PC-9 (cell line): ENCODE measurements at regions not wholly inside any gene's neighbourhood (a gene's known extent, or its start where the extent isn't known, plus 50 kb on each side); places are given as distances from the start of the nearest gene placed in this dataset.

Source experiments
- CTCF ChIP-seq: fragments of 200-600 bp; sonication (generic); conservative IDR thresholded peaks from 2 replicates; pipeline ENCODE4 v1.6.1; 2017; ENCODE audit warnings: mixed run types, antibody characterized with exemption, mild to moderate bottlenecking, moderate library complexity
- EZH2 ChIP-seq: fragments of 200-600 bp; sonication (generic); IDR thresholded peaks from 2 replicates; pipeline ENCODE4 v1.8.0; 2017; ENCODE audit warnings: antibody characterized with exemption, low read depth

DNA sequence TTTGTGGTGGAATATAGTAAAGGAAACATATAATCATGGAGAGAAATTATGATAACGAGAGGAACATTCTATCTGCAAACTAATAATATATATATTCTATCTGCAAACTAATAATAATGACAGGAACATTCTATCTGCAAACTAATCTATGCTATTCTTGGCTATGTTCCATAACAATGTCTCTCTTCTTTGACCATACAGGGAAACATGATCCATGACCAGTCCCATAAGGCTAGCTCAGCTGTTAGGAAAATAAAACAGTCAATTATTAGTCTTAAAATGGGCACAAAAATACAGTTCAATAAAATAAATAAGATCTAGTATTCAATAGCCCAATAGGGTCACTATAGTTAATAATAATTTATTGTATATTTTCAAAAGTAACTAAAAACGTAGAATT, 707.8 kb upstream of the PCDH20 start:
- no peak for TF ChIP-seq CTCF
- TF ChIP-seq EZH2: no peak
